ENCODE measurements at regions not wholly inside any gene's neighbourhood (a gene's known extent, or its start where the extent isn't known, plus 50 kb on each side); places are given as distances from the start of the nearest gene placed in this dataset.

- no peak for DNase-seq (ENCODE audit: low spot score)
- TF ChIP-seq CTCF (IDR thresholded peaks at IDR 0.05; ENCODE audit: extremely low read depth, missing control alignments): no peak
These were observed 392.1 kb upstream of the MGMT start for GRCh38 chr10:129074939-129075338.

GRCh38 chr10:129075508-129075907, 391.5 kb upstream of the MGMT start:
- TF ChIP-seq CTCF (IDR thresholded peaks at IDR 0.05; ENCODE audit: extremely low read depth, missing control alignments): no peak
- no peak for DNase-seq (ENCODE audit: low spot score)

- no peak for DNase-seq (ENCODE audit: low spot score)
- TF ChIP-seq CTCF (IDR thresholded peaks at IDR 0.05; ENCODE audit: extremely low read depth, missing control alignments): no peak
These were observed 391.1 kb upstream of the MGMT start for GRCh38 chr10:129075927-129076326.

GRCh38 chr10:129078346-129078745, 388.7 kb upstream of the MGMT start:
- TF ChIP-seq CTCF (IDR thresholded peaks at IDR 0.05; ENCODE audit: extremely low read depth, missing control alignments): no peak
- DNase-seq (ENCODE audit: low spot score): no peak

GRCh38 chr10:129078746-129079145, 388.3 kb upstream of the MGMT start:
- TF ChIP-seq CTCF (IDR thresholded peaks at IDR 0.05; ENCODE audit: extremely low read depth, missing control alignments): no peak
- no peak for DNase-seq (ENCODE audit: low spot score)

GRCh38 chr10:129079705-129080104, 387.3 kb upstream of the MGMT start:
- DNase-seq (ENCODE audit: low spot score): no peak
- TF ChIP-seq CTCF (IDR thresholded peaks at IDR 0.05; ENCODE audit: extremely low read depth, missing control alignments): no peak

GRCh38 chr10:129085811-129086210, 381.2 kb upstream of the MGMT start:
- TF ChIP-seq CTCF (IDR thresholded peaks at IDR 0.05; ENCODE audit: extremely low read depth, missing control alignments): no peak
- DNase-seq (ENCODE audit: low spot score): no peak
